Activated CD4-positive, alpha-beta T cell treated with anti-CD3 and anti-CD28 coated beads, Interleukin-2, amount 10 ng/mL, durations not matched to agents 7 days and 5 days (primary cell): ENCODE measurements at regions not wholly inside any gene's neighbourhood (a gene's known extent, or its start where the extent isn't known, plus 50 kb on each side); places are given as distances from the start of the nearest gene placed in this dataset.

Source experiments
- CTCF ChIA-PET: fragments of 350-600 bp; sonication (Branson Sonifier 250); formaldehyde crosslinking; loops from one replicate; lab custom pipeline; 2021; ENCODE audit warnings: antibody characterized with exemption; lab: Charles Lee
- POLR2A ChIA-PET: fragments of 350-600 bp; sonication (Branson Sonifier 250); formaldehyde crosslinking; loops from one replicate; lab custom pipeline; 2021; ENCODE audit warnings: antibody characterized with exemption; lab: Charles Lee
- DNase-seq: peaks from one replicate; pipeline ENCODE4 v3.0.0-alpha.2; 2020
- H3K27ac Mint-ChIP-seq: one replicate; pipeline ENCODE4 v1.8.0; 2021; ENCODE audit warnings: mild to moderate bottlenecking, moderate library complexity, mixed read lengths
- H3K27me3 Mint-ChIP-seq: one replicate; pipeline ENCODE4 v1.8.0; 2021; ENCODE audit warnings: mixed read lengths
- H3K36me3 Mint-ChIP-seq: one replicate; pipeline ENCODE4 v1.8.0; 2021; ENCODE audit warnings: low read depth, mixed read lengths
- H3K4me1 Mint-ChIP-seq: one replicate; pipeline ENCODE4 v1.8.0; 2021; ENCODE audit warnings: mixed read lengths
- H3K4me3 Mint-ChIP-seq: one replicate; pipeline ENCODE4 v1.8.0; 2021; ENCODE audit warnings: mild to moderate bottlenecking, moderate library complexity, mixed read lengths
- H3K9me3 Mint-ChIP-seq: one replicate; pipeline ENCODE4 v1.8.0; 2021; ENCODE audit warnings: mixed read lengths

DNA sequence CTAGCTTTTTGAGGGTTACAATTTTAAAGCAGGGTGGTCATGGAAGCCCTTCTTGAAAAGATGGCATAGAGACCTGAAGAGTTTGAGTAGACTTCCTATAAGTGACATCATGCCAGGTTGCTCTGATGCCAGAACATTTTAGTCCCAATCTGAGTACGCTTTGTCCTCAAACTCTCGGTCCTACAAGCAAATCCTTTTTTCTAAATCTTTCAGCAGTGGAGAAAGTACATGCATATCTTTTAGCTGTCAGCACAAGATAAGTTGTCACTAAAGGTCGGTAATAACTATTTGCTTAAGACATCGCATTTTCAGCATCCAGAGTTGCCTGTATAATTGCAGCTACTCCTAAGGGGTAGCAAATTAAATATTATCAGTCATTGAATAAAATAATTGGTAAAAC is 140.4 kb downstream of the ATP6V1G3 start:
- CTCF ChIA-PET = interaction anchor here (1.1 kb wide), 1 partner anchor 25 kb away, joined by 3 read pairs; no protein-coding TSS in a partner anchor
- H3K9me3 Mint-ChIP-seq = peaks cover 2% of the 10 kb centered on the region
- no peaks in the 10 kb centered on the region for H3K4me1 Mint-ChIP-seq
- no peak overlapping the region for H3K4me3 Mint-ChIP-seq
- H3K27ac Mint-ChIP-seq = no peak overlapping the region
- H3K36me3 Mint-ChIP-seq = no peaks in the 10 kb centered on the region
- no peak for DNase-seq
- POLR2A ChIA-PET = no interaction called here
- peaks cover 4% of the 10 kb centered on the region for H3K27me3 Mint-ChIP-seq

- Mint-ChIP-seq H3K4me3 (no peak overlapping the region), H3K9me3 (no peaks in the 10 kb centered on the region), H3K27me3 (peaks cover 4% of the 10 kb centered on the region), H3K27ac (no peak overlapping the region), H3K36me3 (no peaks in the 10 kb centered on the region), H3K4me1 (no peaks in the 10 kb centered on the region)
- ChIA-PET CTCF (no interaction called here), POLR2A (no interaction called here)
- no peak for DNase-seq
Observed at GRCh38 chr1:198399452-198399851, 141.0 kb downstream of the ATP6V1G3 start.

GRCh38 chr1:198397208-198397808 is 143.2 kb downstream of the ATP6V1G3 start:
- no peaks in the 10 kb centered on the region for H3K36me3 Mint-ChIP-seq
- no peaks in the 10 kb centered on the region for H3K9me3 Mint-ChIP-seq
- no peak for DNase-seq
- ChIA-PET CTCF (no interaction called here), POLR2A (no interaction called here)
- no peak overlapping the region for H3K4me3 Mint-ChIP-seq
- H3K27me3 Mint-ChIP-seq = peaks cover 4% of the 10 kb centered on the region
- peaks cover 2% of the 10 kb centered on the region for H3K4me1 Mint-ChIP-seq
- no peak overlapping the region for H3K27ac Mint-ChIP-seq

GRCh38 chr1:198391393-198392020 is 149.0 kb downstream of the ATP6V1G3 start:
- ChIA-PET POLR2A (no interaction called here), CTCF (interaction anchor here (0.6 kb wide), 1 partner anchor 41 kb away, joined by 3 read pairs; no protein-coding TSS in a partner anchor)
- no peaks in the 10 kb centered on the region for H3K27me3 Mint-ChIP-seq
- no peak for DNase-seq
- no peaks in the 10 kb centered on the region for H3K36me3 Mint-ChIP-seq
- H3K4me1 Mint-ChIP-seq = peaks cover 2% of the 10 kb centered on the region
- H3K4me3 Mint-ChIP-seq = no peak overlapping the region
- H3K27ac Mint-ChIP-seq = no peak overlapping the region
- H3K9me3 Mint-ChIP-seq = no peaks in the 10 kb centered on the region

DNA sequence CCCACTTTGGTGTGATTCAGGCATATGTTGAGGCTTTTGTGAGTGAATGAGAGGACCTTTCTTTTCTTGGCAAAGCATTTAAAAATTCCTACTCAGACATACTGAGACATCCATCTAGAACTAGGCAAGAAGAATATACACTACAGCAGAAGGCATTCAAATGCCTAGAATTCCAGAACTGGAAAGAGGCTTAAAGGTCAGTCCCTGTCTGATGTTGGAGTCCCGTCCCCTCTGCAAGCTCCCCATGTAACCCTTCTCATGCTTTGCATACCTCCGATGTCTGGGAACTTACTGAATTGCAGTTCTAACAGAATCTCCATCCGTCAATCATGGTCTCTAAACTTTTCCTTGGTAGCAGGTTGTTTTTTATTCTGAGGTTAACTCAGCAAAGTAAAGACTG is 152.9 kb downstream of the ATP6V1G3 start:
- Mint-ChIP-seq H3K4me3 (no peak overlapping the region), H3K4me1 (no peaks in the 10 kb centered on the region), H3K27me3 (no peaks in the 10 kb centered on the region), H3K27ac (no peak overlapping the region), H3K36me3 (no peaks in the 10 kb centered on the region), H3K9me3 (no peaks in the 10 kb centered on the region)
- DNase-seq = no peak
- CTCF ChIA-PET = no interaction called here
- POLR2A ChIA-PET = no interaction called here

DNA sequence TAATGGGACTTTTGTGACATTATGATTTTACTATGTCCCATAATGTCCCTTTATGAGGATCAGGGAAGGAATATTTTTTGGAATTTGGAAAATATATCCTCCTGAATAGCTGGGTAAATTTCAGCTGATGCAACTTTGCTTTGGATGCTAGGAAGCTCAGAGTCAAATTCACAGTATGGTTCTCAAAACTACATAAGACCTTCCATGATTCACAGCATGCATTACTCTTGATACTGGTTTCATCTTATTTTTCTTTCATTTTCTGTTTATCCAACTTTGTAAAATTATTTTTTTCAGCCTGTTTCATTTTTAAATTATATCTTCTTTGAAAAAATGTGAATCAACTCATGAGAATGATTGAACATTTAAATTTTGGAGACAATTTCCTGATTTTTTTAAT is 160.2 kb downstream of the ATP6V1G3 start:
- no peak overlapping the region for H3K4me3 Mint-ChIP-seq
- ChIA-PET POLR2A (no interaction called here), CTCF (no interaction called here)
- H3K36me3 Mint-ChIP-seq = no peaks in the 10 kb centered on the region
- H3K9me3 Mint-ChIP-seq = peaks cover 8% of the 10 kb centered on the region
- H3K27me3 Mint-ChIP-seq = no peaks in the 10 kb centered on the region
- no peak for DNase-seq
- peaks cover 6% of the 10 kb centered on the region for H3K4me1 Mint-ChIP-seq
- no peak overlapping the region for H3K27ac Mint-ChIP-seq

DNA sequence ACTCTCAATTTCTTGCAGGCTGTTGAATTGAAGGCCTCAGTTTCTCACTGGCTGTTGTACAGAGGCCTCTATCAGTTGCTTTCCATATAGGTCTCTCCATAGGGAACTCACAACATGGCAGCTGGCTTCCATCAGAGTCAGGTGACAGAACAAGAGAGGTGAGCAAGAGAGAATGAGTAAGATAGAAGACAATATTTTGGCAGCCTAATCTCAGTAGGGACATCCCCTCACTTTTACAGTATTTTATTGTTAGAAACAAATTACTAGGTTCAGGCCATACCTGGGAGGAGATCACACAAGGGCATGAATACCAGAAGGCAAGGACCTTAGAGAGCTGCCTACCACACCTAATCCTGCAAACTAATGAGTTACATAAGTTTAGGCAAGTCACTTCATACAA is 162.8 kb downstream of the ATP6V1G3 start:
- H3K27me3 Mint-ChIP-seq = no peaks in the 10 kb centered on the region
- H3K36me3 Mint-ChIP-seq = no peaks in the 10 kb centered on the region
- peaks cover 12% of the 10 kb centered on the region for H3K9me3 Mint-ChIP-seq
- H3K27ac Mint-ChIP-seq = no peak overlapping the region
- H3K4me3 Mint-ChIP-seq = no peak overlapping the region
- POLR2A ChIA-PET = no interaction called here
- DNase-seq = no peak
- CTCF ChIA-PET = no interaction called here
- H3K4me1 Mint-ChIP-seq = peaks cover 6% of the 10 kb centered on the region

DNA sequence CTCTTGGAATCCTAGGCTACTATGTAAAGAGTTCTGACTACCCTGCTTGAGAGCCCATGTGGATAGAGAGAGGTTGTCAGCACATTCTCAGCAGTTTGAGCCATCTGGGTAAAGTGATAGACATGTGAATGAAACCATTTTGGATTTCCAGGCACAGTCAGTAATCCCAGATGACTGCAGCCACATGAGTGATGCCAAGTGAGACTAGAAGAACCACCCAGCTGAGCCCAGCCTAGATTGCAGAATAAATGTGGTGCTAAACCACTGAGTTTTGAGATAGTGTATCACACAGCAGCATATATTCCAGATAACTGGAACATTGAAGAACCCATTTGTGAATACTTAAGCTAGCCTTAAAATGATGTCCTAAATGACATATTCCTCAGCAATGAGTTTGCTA is 166.2 kb downstream of the ATP6V1G3 start:
- ChIA-PET CTCF (interaction anchor here (1.5 kb wide), 1 partner anchor 26 kb away, joined by 3 read pairs; no protein-coding TSS in a partner anchor), POLR2A (no interaction called here)
- Mint-ChIP-seq H3K9me3 (peaks cover 18% of the 10 kb centered on the region), H3K36me3 (no peaks in the 10 kb centered on the region), H3K4me1 (no peaks in the 10 kb centered on the region), H3K27ac (no peak overlapping the region), H3K27me3 (no peaks in the 10 kb centered on the region), H3K4me3 (no peak overlapping the region)
- DNase-seq = no peak

DNA sequence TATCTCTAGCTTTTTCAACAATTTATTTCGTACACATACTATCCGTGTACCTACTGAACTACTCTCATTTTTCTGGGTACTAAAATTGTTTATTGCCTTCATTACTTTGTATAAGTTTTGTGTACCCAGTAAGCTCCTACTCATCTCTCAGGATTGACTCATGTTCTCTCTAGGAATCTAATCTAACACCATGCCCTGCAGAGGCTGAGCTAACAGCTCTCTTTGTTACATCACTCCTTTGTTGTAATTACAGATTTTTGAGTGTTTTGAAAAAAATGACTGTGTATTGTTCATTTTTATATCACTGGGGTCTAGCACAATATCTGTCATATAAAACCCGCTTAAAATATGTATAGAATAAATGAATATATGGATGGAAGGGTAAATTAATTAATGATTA is 167.1 kb downstream of the ATP6V1G3 start:
- no peaks in the 10 kb centered on the region for H3K36me3 Mint-ChIP-seq
- ChIA-PET POLR2A (no interaction called here), CTCF (no interaction called here)
- peaks cover 18% of the 10 kb centered on the region for H3K9me3 Mint-ChIP-seq
- H3K4me1 Mint-ChIP-seq = no peaks in the 10 kb centered on the region
- no peak overlapping the region for H3K27ac Mint-ChIP-seq
- DNase-seq = no peak
- H3K27me3 Mint-ChIP-seq = no peaks in the 10 kb centered on the region
- no peak overlapping the region for H3K4me3 Mint-ChIP-seq
